ENCODE measurements at regions not wholly inside any gene's neighbourhood (a gene's known extent, or its start where the extent isn't known, plus 50 kb on each side); places are given as distances from the start of the nearest gene placed in this dataset.

GRCh38 chr6:170030821-170031471, 259.9 kb downstream of the DLL1 start:
- no peak for DNase-seq (ENCODE audit: low read depth)

GRCh38 chr6:170030284-170030815, 260.5 kb downstream of the DLL1 start:
- DNase-seq (ENCODE audit: low read depth) = no peak

DNA sequence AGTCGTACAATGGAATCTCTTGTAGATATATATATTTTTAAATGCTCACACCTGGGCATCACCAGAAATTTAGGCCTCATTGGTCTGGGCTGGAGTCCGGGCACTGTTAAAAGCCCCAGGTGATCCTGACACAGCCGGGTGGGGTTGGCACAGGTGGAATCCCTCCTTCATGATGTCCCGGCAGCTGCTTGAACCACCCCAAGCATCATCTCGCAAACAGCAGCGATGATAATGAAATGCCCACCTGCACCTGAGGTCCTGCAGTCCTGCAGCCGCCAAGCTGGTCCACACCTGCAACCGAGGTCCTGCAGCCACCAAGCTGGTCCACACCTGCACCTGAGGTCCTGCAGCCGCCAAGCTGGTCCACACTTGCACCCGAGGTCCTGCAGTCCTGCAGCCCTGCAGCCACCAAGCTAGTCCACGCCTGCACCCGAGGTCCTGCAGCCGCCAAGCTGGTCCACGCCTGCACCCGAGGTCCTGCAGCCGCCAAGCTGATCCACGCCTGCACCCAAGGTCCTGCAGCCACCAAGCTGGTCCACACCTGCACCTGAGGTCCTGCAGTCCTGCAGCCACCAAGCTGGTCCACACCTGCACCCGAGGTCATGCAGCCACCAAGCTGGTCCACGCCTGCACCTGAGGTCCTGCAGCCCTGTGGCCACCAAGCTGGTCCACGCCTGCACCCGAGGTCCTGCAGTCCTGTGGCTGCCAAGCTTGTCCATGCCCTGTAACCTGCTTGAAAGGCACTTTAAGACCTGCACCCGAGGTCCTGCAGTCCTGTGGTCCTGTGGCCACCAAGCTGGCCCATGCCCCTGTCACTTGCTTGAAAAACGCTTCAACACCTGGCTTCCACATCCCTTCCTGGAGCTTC, 261.2 kb downstream of the DLL1 start:
- DNase-seq (ENCODE audit: low read depth) = no peak

DNA sequence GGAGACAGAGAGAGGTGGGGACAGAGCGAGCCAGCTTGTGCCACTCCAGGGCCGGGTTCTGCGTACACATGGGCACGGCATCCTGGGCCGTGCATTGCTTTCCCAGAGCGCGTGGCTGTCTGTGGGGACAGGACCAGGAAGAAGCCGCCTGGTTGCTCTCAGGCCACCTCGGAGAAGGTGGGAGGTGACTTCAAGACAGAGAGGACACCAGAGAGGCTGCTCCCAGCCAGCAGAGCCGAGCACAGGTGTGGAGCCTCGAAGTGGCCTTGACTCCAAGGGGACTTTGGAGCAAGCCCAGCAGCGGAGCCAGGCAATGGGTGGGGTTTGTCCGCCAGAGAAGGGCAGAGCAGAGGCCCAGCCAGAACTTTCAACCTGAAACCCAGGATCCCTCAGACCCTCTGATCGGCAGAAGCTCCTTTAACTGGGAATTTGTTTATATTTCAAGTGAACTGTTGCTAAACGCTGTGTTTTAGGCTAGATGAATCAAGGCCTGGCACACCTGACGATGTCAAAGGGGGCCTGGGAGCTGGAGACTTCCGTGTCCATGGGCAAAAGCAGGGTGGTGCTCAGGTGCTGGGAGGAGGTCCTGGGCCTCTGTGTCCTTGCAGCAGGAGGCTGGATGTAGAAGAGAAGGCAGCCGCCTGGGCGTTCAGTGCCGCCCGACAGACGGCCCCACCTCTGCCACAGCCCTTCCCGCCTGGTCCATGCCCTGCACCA, 262.1 kb downstream of the DLL1 start:
- DNase-seq (ENCODE audit: low read depth) = no peak

- DNase-seq (ENCODE audit: low read depth) = no peak
These were observed 263.2 kb downstream of the DLL1 start for GRCh38 chr6:170027647-170028043.

DNA sequence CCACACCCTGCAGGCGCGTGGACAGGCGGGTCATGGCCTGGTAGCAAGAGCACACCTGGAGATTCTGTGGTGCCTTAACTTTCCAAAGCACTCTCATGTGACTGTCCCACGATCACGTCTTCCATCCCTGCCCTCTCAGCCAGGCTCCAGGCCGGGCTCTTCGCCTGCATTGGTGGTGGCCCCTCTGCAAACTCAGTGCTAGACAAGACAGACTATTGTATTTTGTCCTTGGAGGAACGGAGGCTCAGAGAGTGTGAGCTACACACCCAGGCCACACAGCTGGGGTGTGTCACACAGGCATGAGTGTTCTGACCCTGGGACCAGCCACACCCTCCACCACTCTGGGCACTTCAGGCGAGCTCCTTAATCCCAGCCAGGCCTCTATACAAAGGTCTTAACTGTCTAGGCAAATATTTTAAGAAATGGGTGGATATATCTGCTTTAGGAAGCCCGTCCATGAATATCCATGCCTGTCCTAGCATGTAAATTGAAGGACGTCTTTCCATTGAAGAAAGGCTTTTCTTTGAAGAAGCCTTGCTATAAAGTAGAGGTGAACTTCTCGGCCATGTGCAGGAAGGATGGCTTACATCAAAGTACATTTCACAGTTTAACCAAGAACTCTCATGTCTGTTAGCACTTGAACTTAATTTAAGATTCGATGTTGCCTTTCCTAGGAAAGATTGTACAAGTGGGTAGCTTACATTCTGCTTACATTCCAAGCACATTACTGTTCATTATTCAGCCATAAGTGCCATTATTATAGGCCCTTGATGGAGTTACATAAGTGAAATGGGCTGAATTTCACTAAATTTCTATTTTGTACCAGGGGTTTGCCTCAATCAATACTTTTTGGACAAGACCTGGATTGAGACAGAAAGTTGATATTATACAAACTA, 263.9 kb downstream of the DLL1 start:
- DNase-seq (ENCODE audit: low read depth) = no peak

- no peak for DNase-seq (ENCODE audit: low read depth)
These were observed 264.7 kb downstream of the DLL1 start for GRCh38 chr6:170025935-170026750.

DNA sequence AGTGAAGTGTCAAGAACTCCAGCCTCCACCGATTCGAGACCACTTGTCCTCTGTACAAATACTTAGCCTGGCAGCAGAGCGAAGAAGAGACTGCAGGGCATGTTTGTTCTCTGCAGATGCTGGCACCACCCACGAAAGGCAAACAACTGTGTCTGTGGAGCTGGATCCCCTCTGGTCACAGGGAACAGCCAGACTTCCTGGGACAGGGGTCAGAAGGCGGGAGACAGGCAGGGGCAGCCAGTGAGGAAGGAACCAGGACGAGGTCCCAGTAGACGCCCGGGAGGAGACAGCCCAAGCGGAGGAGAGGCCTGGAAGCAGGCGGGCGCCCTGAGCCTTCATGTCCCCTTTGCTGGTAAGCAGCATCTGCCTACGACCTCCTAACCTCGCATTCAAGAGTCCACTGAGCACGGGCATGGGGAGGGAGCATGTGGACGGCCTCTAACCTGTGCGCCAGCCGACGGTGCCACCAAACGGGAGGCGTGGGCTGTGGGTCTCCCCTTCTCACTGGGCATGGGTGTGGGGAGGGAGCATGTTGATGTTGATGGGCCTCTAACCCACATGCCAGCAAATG, 265.5 kb downstream of the DLL1 start:
- no peak for DNase-seq (ENCODE audit: low read depth)

DNA sequence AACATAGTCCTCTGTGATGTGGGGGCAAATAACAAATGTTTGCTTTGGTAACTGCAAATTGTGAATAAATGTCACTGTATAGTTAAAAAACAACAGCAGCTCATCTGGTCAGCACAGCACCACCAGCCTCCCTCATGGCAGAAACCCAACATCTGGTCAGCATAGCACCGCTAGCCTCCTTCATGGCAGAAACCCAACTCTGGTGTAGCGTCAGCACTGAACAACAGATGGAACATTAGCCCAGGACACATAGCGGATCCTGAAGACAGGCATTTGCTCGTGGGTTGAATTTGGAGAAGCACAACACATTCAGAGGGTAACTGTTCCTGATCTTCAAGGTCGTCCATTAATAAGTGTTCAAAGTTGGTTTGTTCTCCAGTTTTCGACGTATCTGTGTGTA, 265.9 kb downstream of the DLL1 start:
- no peak for DNase-seq (ENCODE audit: low read depth)

GRCh38 chr6:170023620-170024521, 267.0 kb downstream of the DLL1 start:
- DNase-seq (ENCODE audit: low read depth) = no peak

DNA sequence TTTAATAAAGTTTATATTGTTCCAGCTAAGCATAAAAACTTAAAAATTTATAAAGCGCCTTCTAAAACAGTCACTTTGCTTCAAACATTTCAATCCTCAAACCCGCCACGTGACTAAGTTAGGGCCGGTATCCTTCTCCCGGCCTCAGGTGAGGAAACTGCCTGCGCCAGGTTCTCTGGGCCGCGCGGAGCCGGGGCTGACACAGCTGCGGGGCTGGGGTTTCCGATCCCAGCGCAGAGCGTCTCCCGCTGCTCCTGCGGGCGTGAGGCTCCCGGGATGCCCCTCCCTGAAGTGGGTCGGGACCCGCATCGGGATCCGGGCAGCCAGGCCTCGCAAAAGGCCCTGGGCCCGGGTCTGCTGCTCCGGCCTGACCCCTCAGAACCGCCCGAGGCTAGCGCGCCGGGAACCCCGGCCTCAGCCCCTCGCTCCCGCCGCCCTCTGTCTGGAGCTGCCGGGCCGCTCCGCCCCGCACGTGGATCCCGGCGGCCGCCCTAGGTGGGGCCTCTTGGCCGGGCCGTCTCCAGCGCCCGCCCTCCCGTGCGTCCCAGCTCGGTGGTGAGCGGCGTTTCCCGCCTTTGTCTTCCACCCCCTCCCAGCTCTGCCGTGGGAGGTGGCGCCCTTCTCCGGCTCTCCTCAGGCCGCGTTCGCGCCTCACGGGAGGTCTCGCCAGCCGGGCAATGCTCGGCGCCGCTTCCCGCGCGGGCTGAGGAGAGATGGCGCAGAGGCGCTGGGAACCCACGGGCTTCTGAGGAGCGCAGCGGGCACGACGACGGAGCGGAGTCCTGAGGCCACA, 267.9 kb downstream of the DLL1 start:
- no peak for DNase-seq (ENCODE audit: low read depth)

DNA sequence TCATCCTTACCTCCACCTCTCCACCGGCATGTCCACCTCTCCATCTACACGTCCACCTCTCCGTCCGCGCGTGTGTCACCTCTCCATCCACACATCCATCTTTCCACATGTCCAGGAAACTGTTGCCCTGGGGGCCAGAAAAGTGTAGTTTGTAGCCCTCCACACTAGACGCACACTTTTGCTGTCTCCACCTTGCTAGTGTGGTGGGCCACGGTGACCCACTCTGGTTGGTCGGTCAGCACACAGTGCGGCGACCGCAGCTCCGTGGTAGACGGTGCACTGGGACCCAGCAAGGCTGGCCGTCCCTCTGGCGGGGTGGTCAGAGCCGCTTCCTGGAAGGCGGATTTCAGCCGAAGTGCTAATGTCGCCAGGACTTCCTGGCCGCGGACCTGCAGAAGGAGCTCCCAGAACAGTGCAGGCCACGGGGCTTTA, 268.6 kb downstream of the DLL1 start:
- DNase-seq (ENCODE audit: low read depth) = no peak

DNA sequence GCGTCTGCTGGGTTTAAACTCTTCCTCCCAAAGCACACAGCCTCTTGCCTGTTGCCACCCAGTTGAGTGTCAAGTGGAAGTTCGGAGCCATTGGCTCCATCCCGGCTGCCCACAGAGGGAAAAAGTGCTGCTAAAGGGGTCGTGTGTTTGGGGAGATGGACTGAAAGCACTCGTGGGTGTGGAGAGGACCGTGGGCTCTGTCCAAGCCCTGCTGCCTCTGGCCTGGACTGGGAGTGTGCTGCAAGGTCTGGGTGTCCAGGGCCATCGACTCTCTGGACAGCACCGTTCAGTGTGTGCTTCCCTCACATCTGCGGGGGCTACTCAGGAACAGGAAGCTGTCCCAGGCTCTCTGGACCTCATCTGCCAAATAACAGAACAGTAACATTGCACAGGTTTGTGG, 269.3 kb downstream of the DLL1 start:
- DNase-seq (ENCODE audit: low read depth) = no peak

GRCh38 chr6:170019818-170020583, 268.6 kb downstream of the ERMARD start:
- no peak for DNase-seq (ENCODE audit: low read depth)

GRCh38 chr6:170018936-170019817, 267.8 kb downstream of the ERMARD start:
- no peak for DNase-seq (ENCODE audit: low read depth)

GRCh38 chr6:170018422-170018935, 267.1 kb downstream of the ERMARD start:
- DNase-seq (ENCODE audit: low read depth) = no peak
